G401 (cell line): ENCODE measurements at regions not wholly inside any gene's neighbourhood (a gene's known extent, or its start where the extent isn't known, plus 50 kb on each side); places are given as distances from the start of the nearest gene placed in this dataset.
A peak's percentile ranks its signal among the peaks of the same experiment; 100 is the strongest.
"Not testable (repeated sequence)": the region's sequence is repeated elsewhere in the genome, so short reads cannot be mapped to it uniquely, and the experiment has no call there.

ENCODE experiments used
- DNase-seq: peaks from one replicate; pipeline ENCODE4 v3.0.0-alpha.2; 2015; ENCODE audit warnings: low spot score
- in situ Hi-C: cut with HindIII; loops from 2 replicates; pipeline ENCODE4 v1.10.0; 2016; ENCODE audit warnings: low sequenced_read_pairs, mixed read lengths

DNA sequence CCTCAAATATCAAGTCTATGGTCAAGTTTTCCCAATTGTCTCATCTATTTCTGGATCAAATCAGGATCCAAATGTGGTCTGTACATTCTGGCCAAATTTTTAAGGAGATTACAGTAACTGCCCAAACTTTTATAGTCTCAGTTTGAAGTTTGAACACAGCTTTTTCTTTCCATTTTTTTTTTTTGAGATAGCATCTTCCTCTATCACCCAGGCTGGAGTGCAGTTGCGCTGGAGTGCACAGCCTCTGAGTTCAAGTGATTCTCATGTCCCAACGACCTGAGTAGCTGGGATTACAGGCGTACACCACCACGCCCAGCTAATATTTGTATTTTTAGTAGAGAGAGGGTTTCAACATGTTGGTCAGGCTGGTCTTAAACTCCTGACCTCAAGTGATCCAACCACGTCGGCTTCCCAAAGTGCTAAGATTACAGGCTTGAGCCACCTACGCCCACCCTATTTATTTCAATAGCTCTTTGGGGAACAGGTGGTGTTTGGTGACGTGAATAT, 84.9 kb upstream of the CARMIL1 start:
- in situ Hi-C loops, result no loop called here
- no peak for DNase-seq

DNA sequence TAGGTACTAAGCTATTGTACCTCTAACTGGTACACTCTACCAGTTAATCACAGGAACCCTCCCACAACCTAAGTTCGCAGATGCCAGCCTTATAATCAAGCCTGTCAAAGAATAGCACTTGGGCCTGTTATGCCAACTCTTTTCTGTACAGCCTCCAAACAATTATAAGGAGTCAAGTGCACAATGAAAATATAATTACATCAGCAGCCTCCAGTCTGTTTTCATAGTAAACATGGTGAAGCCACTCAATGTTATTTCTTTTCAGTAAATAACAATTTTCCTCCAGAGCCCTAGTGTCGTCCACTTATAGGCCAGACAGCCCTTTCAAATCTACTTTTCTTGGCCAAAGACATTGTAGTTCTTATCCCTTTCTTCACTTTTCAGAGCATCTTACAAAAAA, 82.7 kb upstream of the CARMIL1 start:
- DNase-seq, result no peak
- in situ Hi-C loops, result no loop called here

DNA sequence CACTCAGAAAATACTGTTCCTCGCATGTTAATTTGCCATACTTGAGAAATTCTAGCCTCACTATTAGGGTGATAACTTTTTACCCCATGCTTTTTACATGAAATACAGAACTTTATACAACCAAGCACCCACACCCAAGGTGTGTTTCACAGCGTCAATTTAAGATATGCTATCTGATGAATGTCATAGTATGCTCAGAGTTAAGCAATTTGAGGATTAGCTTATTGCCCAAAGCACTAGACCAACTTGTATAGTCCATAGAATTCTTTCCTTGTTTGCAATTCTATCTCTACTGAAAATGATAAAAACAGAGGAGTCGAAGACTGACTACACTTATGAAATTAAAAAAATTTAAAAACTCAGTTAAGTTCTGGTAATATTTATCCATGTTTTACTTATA, 82.1 kb upstream of the CARMIL1 start:
- in situ Hi-C loops, result no loop called here
- DNase-seq, result no peak

DNA sequence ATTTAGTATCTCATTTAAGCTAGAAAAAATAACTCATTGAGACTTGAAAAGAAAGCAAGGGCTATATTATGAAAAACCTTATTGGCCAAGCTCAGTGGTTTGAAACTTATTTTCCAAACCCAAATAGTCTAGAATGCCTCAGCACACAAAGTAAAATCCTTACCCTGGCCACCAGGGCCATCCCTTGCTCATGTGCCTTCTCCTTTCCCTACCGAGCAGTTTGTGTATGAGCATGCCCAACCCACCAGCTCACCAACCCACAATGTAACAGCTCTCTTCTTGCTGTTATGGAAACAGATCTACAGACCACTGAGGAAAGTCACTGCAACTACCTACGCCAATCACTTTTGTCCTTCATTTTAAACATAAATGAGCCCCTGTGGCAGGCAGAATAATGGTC, 79.6 kb upstream of the CARMIL1 start:
- in situ Hi-C loops, result no loop called here
- no peak for DNase-seq

DNA sequence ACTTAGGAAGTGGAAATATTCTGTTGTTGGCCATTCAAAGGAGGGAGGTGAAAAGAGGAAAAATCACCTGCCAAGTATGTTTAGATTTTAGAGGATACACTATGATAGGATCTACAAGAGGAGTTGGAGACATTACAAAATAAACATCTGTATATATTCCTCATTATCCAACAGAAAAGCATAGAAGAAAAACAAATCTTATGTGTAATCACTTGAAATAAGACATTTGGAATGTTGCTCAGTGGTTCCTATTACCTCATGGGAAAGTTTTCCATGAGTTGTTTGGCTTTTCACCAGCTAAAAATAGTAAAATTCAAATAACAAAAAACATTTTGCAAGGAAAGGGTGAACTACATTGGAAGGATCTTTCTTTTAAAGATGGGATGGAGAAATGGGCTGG, 76.7 kb upstream of the CARMIL1 start:
- in situ Hi-C loops, result no loop called here
- no peak for DNase-seq

DNA sequence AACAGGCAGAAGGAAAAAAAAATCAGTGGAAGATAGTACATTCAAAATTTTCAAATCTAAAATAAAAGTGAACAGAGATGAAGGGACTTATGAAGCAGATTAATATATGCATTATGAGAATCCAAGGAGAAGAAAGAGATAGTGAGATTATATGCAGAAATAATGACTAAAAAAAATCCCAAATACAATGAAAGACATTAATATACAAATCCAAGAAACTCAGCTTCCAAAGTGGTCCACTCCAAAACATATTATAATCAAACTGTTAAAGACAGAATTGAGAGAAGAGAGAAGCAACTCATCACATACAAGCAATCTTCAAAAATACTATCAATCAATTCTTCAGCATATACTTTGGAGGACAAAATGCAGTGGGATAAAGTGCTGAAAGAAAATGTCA, 73.5 kb upstream of the CARMIL1 start:
- no peak for DNase-seq
- in situ Hi-C loops, result no loop called here

DNA sequence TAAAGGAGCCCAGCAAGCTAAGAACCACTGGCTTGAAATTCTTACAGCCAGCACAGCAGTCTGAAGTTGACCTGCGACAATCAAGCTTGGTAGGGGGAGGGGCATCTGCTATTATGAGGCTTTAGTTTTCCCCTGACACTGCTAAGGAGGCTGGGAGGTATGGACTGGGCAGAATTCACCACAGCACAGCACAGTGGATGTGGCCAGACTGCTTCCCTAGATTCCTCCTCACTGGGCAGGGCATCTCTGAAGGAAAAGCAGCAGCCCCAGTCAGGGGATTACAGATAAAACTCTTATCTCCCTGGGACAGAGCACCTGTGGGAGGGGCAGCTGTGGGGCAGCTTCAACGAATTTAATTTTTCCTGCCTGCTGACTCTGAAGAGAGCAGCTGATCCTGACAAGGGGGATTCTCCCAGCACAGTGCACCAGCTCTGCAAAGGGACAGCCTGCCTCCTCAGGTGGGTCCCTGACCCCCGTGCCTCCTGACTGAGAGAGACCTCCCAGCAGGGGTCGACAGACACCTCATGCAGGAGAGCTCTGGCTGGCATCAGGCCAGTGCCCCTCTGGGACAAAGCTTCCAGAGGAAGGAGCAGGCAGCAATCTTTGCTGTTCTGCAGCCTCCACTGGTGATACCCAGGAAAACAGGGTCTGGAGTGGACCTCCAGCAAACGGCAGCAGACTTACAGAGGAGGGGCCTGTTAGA, 71.6 kb upstream of the CARMIL1 start:
- in situ Hi-C loops, DNase-seq: not testable (repeated sequence)

DNA sequence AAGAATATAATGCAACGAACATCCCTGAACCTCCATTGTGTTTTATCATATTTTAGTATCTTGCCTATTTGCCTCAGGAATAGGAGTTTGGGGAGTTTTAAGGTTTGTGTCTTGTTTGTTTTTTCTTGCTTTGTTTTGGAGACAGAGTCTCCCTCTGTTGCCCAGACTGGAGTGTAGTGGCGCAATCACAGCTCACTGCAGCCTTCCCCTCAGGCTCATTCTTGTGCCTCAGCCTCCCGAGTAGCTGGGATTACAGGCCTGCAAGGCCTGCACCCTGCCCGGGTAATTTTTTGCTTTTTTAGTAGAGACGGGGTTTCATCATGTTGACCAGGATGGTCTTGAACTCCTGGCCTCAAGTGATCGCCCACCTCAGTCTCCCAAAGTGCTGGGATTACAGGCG, 63.3 kb upstream of the CARMIL1 start:
- in situ Hi-C loops, result no loop called here
- no peak for DNase-seq

DNA sequence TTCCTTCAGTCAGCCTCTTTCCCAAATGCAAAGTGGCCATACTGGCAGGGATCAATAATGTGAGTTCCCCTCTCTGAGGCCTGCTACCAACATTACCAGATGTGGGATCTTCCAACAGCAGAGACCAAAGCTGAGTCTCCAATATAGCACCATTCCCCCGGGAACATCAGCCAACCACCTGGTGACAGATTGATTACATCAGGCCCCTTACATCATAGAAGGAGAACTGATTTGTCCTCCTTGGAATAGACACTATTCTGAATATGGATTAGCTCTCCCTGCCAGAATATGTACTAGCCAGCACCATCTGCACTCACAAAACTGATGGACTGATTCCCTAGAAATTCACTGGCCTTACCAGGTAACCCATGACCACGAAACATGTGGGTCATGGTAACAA, 61.9 kb upstream of the CARMIL1 start:
- in situ Hi-C loops, result no loop called here
- DNase-seq, result no peak

DNA sequence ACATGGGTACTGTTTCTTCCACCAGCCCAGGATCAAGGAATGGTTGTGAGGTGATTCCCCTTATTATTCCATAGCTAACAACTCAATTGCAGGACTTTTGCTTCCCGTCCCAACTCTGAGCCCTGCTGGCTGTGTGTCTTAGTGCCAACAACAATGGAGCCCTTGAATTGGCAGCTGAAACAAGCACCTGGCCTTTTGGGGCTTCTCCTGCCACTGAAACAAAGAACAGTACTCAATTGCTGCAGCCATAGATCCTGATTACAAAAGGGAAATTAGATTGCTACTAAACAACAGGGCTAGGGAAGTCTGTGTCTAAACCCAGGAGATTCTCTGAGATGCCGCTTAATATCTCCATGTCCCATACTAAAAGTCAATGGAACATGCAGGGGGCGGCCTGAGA, 61.3 kb upstream of the CARMIL1 start:
- no peak for DNase-seq
- in situ Hi-C loops, result no loop called here

DNA sequence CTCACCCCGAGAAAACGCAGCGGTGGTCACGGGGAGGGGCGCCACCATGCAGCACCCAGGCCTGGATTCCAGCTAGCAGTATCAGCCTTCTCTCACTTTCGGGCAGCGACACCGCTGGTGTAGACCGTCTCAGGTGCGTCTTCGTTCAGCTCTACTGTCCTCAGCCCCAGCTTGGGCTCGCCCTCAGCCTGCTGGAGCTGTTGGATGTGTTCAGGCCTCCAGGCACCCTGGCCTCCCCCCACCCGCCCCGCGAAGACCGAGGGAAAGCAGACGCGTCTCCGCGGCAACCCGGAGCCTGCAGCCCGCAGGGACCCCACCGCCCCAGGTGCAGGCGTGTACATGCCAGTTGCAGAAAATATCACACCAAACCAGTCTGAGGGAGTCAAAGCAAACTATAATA, 60.8 kb upstream of the CARMIL1 start:
- in situ Hi-C loops, result no loop called here
- DNase-seq, result no peak

DNA sequence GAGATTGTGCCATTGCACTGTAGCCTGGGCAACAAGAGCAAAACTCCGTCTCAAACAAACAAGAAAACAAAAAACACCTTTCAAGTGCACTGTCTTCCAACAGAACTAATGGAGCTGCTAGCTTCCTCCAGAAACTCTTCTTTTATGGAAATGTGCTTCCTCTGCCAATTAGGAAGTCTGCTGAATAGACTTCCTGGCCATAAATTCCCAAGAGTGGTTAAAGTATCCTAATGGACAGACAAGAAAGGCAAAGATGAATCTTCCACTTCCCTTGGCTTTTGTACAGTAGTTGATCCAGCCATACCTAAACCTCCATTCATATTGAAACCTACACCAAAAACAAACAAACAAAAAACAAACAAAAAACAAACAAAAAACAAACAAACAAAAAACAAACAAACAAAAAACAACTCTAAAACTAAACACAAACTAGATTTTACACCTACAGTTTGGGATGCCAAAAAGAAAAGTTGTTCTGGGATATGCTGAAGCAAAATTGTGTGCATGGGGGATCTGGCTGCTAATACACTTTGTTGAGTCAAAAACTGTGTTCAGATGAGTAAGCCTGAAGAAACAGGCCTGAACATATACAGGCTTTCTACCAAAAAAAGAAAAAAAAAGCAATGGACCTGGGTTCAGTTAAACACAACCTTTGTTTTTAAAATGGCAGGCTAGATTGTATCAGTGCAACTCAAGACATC, 59.8 kb upstream of the CARMIL1 start:
- DNase-seq, result no peak
- in situ Hi-C loops, result no loop called here

DNA sequence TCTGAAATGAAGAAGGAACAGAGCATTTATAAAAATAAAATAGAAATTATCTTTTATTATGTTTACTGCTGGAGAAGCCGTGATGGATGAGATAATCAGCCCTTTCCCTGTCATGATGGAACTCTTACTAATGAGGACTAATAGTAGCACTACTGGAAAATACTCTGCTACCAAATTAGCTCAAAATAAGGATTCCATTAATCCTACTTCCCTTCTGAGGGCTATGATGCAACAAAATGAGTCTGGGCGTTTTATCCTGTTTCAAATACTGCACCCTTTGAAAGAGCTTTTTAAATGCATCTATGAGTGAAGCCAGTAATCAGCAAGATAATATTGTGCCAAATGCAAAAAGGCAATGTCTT, 59.3 kb upstream of the CARMIL1 start:
- DNase-seq, result no peak
- in situ Hi-C loops, result no loop called here

DNA sequence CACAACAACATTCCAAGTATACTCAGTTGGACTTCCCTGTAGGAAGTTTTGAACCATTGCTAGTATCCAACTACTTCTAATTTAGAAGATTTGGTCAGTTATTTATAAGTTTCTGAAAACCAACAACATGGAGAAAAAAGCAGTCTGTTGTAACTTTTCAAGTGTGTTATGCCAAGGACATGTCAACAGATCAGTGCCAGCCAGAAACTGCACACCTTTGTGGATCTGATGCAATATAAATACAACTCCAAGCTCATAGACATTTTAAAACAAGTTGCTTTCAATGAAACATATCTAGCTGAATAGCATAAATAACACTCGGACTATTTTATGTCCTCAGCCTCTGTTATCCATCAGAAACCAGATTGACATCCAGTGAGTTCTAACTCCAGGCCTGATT, 58.3 kb upstream of the CARMIL1 start:
- in situ Hi-C loops, result no loop called here
- no peak for DNase-seq

DNA sequence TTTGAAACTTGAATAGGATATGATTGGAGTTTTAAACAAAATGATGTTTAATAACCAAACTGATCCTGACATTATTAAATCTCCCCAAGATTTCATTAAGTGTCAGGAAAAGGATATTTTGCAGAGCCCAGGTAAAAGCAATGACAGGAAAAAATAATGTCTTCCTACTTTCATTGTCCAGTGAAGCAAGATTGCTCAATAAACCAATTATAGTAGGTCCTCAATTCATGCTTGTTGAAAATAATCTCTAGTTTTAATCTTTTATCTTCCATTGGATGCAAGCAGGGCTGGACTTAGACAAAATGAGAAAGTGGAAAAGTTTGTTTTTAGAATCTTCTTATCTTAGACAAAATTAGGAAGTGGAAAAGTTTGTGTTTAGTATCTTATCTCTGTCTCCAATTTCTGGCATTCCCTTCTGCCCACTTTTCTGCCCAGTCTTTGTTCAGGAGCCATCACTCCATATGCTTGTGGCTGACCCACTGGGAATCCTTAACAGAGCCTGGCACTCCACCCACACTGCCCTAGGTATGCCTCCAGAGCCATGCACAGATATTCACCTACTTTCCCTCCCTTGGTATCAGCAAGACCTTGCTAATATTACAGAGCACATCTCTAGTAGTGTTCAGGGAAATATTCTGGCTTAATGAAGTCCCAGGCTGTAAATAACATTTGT, 57.0 kb upstream of the CARMIL1 start:
- in situ Hi-C loops, result no loop called here
- DNase-seq, result peak; percentile 11

DNA sequence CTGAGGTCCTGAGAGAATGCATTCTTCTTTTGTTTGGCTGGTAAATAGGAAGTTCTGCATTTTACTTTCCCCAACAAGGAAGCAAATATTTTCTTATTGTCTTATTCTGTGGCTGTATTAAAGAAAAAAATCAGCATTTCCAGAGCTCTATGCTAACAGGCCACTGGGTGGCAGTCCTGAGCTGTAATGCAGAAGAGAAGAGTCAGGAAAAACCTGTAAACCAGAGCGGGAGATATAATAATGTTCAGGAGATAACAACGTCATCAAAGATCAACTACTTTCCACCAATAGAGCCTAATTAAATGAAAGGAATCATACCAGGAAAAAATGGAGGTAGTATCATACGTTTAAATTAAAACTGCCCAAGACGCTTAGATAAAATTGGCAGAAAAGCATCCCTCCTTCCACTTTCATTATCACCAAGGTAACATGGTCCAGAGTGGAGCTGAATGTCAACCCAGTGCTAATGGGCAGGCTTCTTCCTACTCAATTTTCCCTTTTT, 55.6 kb upstream of the CARMIL1 start:
- DNase-seq, result peak; percentile 85
- in situ Hi-C loops, result no loop called here

DNA sequence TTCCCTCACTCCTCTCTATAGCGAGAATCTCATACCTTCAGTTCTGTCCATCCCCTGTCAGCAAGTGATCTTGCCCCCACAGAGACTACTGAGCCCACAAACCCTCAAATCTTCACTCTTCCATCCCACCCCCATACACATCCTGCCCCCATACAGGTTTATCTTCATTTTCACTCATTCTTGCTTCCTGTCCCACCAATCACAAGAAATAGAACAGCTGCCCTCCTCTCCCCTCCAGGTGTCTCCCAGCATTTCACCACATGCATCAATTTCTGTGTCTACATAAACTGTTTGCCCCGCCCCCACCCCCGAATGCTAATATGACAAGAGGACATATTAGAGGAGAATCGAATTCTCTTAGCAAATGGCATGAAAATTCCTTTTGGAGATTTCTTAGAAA, 54.9 kb upstream of the CARMIL1 start:
- in situ Hi-C loops, result no loop called here
- no peak for DNase-seq

DNA sequence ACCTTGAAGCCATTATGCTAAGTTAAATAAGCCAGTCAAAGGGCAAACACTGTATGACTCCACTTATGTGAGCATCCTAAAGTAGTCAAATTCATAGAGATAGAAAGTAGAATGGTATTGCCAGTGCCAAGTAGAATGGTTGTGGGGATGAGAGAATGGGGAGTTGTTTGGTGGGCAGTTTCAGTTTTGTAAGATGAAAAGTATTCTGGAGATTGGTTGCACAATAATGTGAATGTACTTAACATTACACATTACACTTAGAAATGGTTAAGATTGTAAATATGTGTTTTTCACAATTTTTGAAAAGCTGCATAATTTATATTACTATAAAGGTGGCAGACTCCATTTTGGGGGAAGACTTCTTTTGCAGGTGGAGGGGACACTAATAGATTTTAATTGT, 51.3 kb upstream of the CARMIL1 start:
- in situ Hi-C loops, result no loop called here
- DNase-seq, result no peak
